22Rv1 (cell line): ENCODE measurements at regions not wholly inside any gene's neighbourhood (a gene's known extent, or its start where the extent isn't known, plus 50 kb on each side); places are given as distances from the start of the nearest gene placed in this dataset.

Source experiments
- ZFX ChIP-seq: fragments of 450-650 bp; IDR thresholded peaks from 2 replicates; pipeline ENCODE4 v1.6.1; 2017; ENCODE audit warnings: antibody characterized with exemption, borderline replicate concordance
- TF ChIP-seq, protein P1 (sequence below): fragments of 450-650 bp; IDR thresholded peaks from 2 replicates; pipeline ENCODE4 v1.5.1; 2017; ENCODE audit warnings: mild to moderate bottlenecking

DNA sequence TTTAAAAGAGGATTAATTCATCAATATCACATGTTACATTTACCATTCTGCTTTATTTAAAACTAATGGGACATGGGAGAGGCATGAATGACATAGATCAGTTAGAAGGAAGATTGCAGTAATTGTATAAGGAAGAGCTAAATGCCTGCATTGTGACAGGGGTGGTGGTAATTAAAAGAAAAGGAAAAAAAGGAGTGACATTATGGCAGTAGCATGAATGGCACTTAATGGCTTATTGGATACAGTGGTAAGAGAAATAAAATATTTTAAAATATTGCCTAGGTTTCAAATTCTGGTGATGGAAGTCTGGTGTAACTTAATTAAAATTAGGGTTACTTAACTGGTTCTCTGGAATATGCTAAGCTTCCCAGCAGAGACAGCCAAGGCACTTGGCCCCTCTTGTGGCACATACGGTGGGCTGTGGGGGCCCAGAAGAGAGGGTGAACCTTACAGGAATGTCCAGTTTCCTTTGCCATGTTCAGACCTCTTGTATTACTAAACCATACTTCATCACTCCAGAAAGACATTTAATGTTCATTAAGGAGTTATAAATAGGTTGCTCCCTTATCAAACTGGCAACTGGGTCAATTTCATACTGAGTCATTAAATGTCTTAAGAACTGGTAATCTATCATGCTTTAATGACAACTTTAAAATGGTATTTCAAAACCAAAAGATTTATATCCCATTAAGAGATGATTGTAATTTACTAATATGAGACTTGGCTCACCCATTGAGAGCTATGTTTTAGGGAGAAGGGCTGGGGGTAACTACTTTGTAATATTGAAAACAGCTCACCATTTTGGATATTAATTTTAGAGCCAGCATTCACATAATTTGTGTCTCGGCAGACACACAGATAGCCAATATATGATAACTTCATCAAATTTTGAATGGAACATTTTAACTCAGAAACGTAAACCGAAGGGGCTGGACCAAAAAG, 798.9 kb upstream of the PIK3C3 start:
- TF ChIP-seq, protein P1, sequence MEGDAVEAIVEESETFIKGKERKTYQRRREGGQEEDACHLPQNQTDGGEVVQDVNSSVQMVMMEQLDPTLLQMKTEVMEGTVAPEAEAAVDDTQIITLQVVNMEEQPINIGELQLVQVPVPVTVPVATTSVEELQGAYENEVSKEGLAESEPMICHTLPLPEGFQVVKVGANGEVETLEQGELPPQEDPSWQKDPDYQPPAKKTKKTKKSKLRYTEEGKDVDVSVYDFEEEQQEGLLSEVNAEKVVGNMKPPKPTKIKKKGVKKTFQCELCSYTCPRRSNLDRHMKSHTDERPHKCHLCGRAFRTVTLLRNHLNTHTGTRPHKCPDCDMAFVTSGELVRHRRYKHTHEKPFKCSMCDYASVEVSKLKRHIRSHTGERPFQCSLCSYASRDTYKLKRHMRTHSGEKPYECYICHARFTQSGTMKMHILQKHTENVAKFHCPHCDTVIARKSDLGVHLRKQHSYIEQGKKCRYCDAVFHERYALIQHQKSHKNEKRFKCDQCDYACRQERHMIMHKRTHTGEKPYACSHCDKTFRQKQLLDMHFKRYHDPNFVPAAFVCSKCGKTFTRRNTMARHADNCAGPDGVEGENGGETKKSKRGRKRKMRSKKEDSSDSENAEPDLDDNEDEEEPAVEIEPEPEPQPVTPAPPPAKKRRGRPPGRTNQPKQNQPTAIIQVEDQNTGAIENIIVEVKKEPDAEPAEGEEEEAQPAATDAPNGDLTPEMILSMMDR = no peak
- TF ChIP-seq ZFX = no peak
